HEK293 (cell line): ENCODE measurements at regions not wholly inside any gene's neighbourhood (a gene's known extent, or its start where the extent isn't known, plus 50 kb on each side); places are given as distances from the start of the nearest gene placed in this dataset.

ENCODE experiments used
- CTCF ChIP-seq: fragments of 450-650 bp; formaldehyde crosslinking; IDR thresholded peaks from 2 replicates; pipeline ENCODE4 v1.5.1; 2016; ENCODE audit warnings: missing biosample characterization, missing genetic modification characterization
- GLI4 ChIP-seq: fragments of 450-650 bp; formaldehyde crosslinking; IDR thresholded peaks from 2 replicates; pipeline ENCODE4 v1.5.1; 2016; ENCODE audit warnings: missing biosample characterization, missing genetic modification characterization
- TCF7L2 ChIP-seq: IDR thresholded peaks from 2 replicates; pipeline ENCODE4 v1.6.1; 2011; ENCODE audit warnings: low read depth, mild to moderate bottlenecking, inconsistent platforms, low read length, moderate library complexity, borderline replicate concordance
- ZNF473 ChIP-seq: fragments of 450-650 bp; formaldehyde crosslinking; IDR thresholded peaks from 2 replicates; pipeline ENCODE4 v1.5.1; 2017; ENCODE audit warnings: missing biosample characterization, missing genetic modification characterization
- ZNF510 ChIP-seq: fragments of 450-650 bp; formaldehyde crosslinking; IDR thresholded peaks from 2 replicates; pipeline ENCODE4 v1.5.1; 2018; ENCODE audit warnings: mild to moderate bottlenecking, missing genetic modification characterization, missing biosample characterization; ENCODE audit not compliant: insufficient replicate concordance
- ZNF654 ChIP-seq: fragments of 450-650 bp; formaldehyde crosslinking; IDR thresholded peaks from 2 replicates; pipeline ENCODE4 v1.5.1; 2016; ENCODE audit warnings: low read depth, missing biosample characterization, missing genetic modification characterization
- ZNF777 ChIP-seq: fragments of 450-650 bp; formaldehyde crosslinking; IDR thresholded peaks from 2 replicates; pipeline ENCODE4 v1.5.1; 2017; ENCODE audit warnings: missing biosample characterization, missing genetic modification characterization, borderline replicate concordance

- TF ChIP-seq CTCF (tag by site-specific recombination) (no peak), ZNF654 (tag by site-specific recombination) (no peak), GLI4 (tag by site-specific recombination) (no peak), TCF7L2 (no peak), ZNF510 (no peak), ZNF473 (tag by site-specific recombination) (no peak), ZNF777 (tag by site-specific recombination) (no peak)
These were observed 197.5 kb downstream of the NPR3 start for GRCh38 chr5:32908641-32909040.
